Frontal cortex (tissue), 3 donors: ENCODE measurements at regions not wholly inside any gene's neighbourhood (a gene's known extent, or its start where the extent isn't known, plus 50 kb on each side); places are given as distances from the start of the nearest gene placed in this dataset.

ENCODE experiments used
- DNase-seq, 2 donors: peaks; one replicate each; pipeline ENCODE4 v3.0.0; 2012; ENCODE audit warnings: low spot score in 2 of 2
- FAIRE-seq: peaks from 2 replicates; lab custom pipeline; 2012; peaks lifted over from hg19 to GRCh38; lab: Jason Lieb, UNC
- donor health status: control.
- donor health status: control.
- donor health status: control.

DNA sequence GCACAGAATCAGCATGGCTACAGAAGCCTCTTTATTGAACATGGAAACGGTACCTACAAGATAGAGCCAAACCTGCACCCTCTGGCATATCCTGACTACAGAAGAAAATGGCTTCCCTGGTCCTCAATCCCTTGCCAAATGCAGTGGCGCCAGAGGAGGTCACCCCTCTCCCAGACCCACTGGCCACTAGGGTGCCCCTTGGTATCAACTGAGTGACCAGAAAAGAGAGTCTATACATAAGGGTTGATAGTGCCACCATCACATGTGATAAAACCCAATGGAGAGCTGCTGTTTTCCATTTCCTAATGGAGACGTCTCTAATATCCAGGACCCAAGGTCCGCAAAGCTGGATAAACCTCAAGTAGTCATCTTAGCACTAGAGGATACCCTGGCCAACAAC lies 52.7 kb upstream of the ALK start:
- FAIRE-seq (no peak), DNase-seq (no peak)

DNA sequence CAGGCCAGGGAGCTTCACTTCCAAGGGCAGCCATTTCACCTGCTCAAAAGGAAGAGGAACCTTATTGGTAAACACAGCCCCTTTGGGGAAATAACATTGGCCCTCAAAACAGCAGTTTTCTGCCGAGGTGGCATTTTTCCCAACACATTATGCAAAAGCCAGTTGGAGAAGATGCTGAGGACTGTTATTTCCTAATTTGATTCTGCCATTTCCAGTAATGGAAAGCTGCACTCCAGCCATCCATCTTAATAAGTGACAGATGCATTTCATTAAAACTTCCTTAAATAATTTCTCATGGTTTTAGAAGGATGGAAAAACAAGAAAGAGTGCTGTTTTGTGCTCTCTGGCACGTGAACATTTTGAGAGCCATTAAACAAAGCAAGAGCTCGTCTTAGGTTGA lies 55.9 kb upstream of the ALK start:
- FAIRE-seq, result no peak
- no peak for DNase-seq

DNA sequence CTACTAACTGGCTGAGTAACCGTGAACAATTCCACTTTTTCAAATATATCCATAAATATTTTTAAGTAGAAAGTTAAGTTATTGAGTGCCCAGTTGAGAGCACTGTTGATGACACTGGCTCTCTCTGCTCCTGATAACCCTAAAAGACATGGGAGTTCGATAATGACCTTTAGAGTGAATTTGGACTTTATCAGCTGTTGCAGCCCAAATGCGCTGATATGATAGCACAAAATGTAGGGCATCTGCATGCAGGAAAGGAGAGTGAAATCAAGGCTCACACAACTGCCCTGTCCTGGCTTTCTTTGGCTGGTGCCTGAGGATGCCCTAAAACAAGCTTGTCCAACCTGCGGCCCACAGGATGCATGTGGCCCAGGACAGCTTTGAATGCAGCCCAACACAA lies 60.0 kb upstream of the ALK start:
- DNase-seq, result no peak
- FAIRE-seq, result no peak

DNA sequence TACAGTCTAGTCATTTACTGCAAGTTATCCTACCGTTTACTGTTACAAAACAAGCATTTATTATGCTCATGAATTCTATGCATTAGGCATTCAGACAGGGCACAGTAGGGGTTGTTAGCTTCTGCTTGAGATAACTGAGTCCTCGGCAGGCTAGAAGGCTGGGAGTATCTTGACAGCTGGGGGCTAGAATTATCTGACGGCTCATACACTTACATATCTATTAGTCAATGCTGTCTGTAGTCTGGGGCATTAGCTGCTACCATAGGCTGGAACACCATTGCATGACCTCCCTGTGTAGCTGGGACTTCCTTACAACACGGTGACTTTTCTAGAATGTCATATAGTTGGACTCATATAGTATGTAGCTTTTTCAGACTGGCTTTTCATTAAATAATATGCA lies 61.9 kb upstream of the ALK start:
- FAIRE-seq, result no peak
- no peak for DNase-seq

DNA sequence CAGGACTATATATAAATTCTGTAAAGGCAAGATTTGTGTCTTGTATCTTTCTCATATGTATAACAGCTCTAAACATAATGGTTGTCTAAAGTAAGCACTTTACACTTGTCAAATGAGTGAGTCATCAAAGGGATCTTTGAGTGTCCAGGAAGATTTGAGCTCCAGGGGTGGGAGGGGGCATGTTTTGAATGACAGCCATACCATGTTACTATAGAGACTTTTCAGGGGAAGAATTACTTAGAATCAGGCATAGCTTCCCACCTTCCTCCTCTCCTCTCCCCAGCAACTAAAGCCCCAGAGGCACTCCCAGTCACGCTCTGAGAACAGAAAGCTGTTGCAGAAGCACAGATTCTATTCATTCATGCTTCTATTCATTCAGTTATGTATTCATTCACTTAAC lies 65.8 kb upstream of the ALK start:
- FAIRE-seq (no peak), DNase-seq (peak in 1 of 2 donors; percentile 15)

DNA sequence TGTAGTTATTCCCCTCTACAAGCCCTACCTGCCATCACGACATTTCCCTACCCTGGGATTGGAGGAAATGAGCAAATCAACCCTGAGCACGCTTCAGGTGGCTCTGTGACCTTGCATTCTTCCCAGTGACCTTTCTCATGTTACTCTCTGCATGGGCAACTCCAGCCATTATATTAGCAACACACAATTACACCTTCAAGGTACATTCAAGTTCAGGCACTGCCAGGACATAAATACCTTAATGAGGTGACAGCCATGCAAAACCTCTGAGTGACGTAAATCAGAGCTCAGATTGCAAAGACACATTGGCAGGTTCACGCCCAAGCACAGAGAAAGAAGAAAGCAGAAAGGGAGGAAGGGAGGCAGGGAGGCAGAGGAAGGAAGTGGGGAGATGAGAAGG lies 68.7 kb upstream of the ALK start:
- no peak for FAIRE-seq
- no peak for DNase-seq

DNA sequence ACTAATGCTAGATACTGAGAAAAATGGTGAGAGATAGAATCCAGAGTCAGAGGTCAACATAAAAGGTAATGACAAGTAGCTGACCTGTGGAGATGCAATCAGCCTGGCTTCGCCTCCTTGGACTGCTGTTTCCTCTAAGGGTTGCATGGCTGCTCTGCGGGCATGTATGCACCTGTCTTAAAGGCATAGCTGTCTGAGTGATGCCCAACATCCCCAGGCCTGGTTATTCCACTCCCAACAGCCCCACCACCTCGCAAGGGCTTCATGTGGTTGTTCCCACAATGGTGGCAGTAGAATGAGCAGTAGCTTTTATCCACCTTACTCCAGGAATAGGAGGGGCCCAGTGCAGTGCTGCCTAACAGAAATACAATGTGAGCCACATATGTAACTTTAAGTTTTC lies 69.7 kb upstream of the ALK start:
- FAIRE-seq, result no peak
- DNase-seq, result no peak

DNA sequence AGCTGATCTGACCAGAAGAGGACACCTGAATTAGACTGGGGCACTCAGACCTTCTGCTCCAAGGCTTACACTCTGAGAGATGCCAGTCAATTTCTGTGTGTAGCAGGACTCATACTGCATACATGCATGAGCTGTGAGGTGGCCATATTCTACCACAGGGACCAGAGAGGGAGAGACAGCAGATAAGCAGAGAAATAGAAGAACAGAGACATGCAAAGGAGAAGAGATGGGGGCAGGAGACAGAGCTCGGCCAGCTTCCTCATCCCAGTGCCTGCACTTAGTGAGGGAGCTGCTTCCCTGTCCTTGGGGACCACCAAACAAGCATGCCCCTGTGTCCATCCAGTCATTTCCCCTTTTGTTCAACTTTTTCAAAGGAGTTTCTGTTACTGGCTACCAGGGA lies 73.9 kb upstream of the ALK start:
- FAIRE-seq (no peak), DNase-seq (no peak)

DNA sequence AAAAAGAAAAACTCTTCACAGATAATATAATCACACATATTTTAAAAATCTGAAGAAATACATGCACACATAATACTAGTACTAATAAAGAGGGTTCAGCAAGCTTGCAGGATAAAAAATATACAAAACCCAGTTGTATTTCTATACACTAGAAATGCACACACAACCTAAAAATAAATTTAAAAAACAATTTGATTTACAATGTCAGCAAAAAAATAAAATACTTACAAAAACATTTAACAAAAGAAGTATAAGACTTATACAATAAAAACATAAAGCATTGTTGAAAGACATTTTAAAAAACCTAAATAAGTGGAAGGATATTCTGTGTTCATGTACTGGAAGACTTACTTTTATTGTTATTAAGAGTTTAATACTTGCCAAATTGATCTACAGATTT lies 81.7 kb upstream of the ALK start:
- DNase-seq (no peak), FAIRE-seq (no peak)

DNA sequence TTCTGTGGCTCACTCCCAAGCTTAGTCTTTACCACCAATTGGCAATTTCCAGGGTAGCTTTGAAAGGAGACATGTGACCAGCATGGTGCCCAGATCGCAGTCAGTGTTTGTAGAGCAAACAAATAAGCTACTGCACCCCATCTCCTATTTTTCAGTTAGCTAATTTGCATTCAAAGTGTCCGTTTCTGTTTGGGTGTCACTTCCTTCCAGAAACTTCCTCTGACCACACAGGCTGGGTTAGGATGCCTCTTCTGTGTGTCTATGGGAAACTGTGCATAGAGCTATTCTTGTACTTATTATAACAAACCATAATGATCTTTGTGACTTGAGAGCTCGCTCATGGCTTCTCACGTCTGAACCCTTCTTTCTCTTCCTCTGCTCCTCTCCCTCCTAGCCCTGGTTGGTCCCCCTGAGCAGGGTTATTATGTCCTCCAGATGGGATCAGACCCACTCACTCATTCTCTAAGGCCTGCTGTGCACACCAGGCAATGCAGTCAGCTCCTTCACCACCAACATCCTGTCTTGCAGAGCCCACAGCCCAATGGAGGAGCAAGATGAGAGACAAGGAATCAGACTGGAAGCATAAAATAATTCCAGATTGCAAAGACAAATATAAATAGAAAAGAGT lies 101.2 kb upstream of the ALK start:
- DNase-seq (no peak), FAIRE-seq (no peak)

DNA sequence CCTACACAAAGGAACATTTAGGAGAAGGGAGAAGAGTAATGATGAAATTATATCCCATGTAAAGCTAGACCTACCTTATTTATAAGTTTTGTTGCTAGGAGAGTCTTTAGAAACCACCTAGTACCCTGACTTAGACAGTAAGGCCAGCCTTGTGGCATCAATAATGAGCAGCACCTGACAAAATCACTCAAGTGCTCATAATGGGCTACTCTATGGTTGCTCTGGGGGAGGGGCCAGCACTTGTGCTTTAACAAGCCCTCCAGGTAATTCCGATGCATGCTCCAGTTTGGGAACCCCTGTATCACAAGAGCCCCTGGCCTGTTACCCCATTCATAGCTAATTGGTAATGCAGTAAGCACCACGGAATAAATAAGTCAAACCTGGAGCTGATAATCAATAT lies 102.9 kb upstream of the ALK start:
- DNase-seq (no peak), FAIRE-seq (no peak)

DNA sequence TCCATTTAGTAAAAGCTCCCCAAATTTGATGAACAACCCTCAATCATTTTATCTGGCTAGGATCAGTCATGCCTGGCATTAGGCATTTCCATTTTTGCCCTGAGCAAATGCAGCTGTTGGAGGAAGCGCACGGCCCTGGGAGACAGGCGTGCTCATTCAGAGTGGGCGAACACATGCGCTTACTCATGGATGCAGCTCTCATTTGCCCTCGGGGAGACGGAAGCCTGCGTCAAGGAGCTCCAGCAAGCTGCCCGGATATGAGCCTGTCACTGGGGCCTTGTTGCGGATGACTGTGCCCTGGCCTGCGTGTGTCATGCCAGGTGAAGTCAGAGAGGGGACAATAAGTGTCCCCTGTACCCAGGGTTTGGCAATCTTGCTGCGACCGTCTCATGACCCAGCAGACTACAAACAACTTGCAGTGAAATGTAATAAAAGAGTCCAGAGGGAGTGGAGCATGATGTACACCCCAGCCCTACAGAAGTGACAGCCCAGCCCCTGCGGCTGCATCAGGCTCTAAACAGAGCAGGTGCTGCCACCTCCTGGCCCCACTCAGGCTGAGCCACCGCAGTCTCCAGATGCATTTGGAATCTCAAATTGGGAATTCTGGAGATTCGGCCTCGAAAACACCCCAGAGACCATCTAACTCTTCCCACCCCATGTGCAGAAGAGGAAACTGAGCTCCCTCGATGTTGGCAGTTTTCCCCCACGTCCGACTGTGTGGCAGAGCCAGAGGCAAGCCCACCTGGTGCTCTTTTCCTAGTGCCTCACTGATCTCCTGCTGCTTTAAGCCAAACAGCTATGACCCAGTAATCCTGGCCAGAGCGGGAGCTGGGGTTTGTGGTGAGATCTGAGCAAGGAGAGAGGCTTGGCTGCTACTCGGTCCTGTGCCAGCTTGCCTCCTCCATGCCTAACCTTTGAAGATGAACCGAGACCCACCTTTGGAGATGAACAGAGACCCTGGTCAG lies 105.0 kb upstream of the ALK start:
- DNase-seq (peak; percentile 24 to 70), FAIRE-seq (no peak)

DNA sequence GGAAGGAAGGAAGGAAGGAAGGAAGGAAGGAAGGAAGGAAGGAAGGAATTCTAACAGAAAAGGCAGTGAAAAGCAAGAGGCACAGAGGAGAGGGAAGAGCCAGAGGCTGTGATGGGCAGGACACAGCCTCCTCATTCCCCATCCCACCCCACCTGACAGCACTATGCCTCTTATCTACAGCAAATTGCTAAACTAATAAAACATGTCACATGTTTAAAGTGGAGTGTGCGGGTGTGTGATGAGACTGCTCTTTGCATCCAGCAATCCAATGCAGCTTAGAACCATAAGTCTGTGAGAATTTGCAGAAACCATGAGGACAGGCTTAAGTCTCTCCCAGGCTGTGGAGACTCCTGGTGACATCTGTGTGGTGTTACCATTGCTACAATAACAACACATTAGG lies 108.4 kb upstream of the ALK start:
- DNase-seq, result no peak
- FAIRE-seq, result no peak

DNA sequence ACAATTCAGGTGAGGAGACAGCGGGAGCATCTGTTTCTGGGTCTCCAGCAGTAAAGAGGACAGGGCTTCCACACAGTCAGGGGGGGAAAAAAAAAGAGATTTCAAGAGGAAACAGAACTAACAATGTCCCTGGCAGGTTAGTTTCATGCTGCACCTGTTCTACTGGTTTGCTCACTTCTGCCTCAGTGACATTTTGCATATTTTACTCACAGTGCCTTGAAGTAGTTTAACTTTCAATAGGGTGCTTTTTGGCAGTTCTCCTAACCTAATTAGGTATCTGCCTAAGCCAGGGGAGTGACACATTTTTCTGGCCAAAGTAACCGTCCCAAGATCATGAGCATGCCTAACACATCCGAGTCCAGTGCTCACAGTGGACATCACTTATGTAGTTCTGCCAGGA lies 109.0 kb upstream of the ALK start:
- DNase-seq (no peak), FAIRE-seq (no peak)

DNA sequence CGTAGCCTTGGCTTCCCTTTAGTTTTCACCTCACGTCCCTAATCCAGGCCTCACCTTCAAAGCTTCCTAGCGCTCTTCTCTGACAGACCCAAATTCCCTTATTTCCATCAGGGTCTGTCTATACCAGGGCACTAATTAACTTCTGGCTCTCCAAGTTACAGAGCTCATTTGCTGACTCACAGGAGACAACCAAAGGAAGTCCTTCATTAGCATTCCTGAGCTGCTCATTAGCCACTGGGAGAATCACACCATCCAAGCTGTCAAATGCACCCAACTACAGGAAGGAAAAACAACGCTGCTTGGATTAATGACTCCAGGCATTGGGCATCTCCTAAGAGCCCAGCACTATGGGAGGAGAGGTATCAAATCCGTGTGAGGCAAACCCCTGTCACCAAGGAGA lies 109.8 kb upstream of the ALK start:
- DNase-seq, result no peak
- FAIRE-seq, result no peak

DNA sequence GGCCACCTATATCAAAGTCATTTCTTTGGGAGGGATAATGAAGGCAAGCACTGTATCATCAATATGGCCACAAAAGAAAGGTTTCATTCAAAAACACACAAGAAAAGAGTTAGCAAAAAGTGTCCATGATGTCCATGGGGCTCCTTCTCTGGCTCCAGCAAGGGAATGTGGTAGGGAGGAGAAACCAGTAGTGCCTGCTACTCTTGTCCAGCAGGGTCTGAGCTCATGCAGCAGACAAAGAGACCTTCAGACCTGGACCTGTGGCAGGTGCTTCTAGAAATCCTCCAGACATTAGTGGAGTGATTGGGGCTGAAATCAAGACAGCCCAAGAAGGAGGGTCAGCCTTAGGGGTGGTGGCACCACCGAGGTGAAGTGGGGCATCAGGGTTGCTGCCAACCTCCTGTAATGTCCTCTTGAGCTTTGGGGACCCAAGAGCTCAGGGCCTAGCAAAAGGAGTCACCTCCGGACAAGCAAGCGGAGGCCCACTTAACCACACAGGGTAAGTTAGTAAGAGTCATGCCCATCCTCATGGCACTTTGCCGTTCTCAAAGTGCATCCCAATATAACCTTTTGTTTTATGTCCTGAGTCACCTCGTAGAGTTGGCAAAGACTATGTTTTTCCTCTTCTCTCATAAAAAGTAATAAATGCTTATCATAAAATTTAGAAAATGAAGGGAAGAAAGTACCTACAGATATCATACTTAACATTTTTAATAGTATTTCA lies 112.6 kb upstream of the YPEL5 start:
- no peak for FAIRE-seq
- DNase-seq, result no peak

DNA sequence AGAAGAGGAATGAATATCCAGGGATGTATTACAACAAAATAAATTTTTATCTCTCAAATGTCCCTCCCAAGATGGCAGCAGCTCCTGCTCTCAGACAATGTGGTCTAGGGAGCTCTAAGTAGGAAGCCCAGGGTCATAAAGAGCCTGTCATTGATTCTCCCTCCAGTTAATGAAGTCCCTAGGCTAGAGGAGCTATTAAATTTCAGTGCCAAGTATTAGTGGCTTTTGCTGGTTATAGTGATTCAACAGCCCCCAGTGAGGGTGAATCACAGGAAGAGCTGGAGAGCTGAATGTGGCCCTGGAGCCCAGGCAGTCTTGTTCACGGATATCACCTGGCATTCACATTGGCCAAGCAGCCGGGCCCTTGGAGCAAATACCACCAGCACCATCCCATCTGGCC lies 109.8 kb upstream of the YPEL5 start:
- FAIRE-seq (no peak), DNase-seq (no peak)

DNA sequence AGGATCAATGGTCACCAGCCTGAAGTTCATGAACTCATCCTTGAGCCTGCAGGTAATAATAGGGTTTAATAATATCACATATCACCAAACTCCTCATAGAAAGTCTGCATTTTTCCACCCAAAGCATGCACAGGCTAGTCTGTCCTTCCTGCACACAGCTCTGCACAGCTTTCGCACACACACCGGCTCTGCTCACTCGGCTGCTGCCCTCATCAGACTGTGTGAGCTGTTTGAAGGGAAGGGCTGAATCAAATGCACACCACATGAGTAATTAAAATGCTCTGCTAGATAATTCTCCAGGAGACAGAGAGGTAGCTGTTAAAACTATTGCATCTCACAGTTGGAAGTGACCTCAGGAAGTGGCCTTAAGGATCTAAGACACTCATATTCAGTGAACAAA lies 108.4 kb upstream of the YPEL5 start:
- FAIRE-seq, result no peak
- DNase-seq, result no peak

DNA sequence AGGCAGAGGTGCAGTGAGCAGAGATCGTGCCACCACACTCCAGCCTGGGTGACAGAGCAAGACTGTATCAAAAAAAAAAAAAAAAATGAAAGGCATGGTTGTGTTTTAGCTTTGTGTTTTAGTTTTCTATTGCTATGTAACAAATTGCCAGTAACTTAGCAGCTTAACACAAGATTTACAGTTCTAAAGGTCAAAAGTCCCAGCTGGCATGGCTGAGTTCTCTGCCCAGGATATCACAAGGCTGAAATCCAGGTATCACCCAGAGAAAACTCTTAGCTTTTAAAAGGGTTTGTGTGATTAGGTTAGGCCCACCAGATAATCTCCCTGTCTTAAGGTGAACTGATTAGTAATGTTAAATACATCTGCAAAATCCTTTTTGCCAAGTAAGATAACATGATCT lies 107.7 kb upstream of the YPEL5 start:
- FAIRE-seq (no peak), DNase-seq (no peak)

DNA sequence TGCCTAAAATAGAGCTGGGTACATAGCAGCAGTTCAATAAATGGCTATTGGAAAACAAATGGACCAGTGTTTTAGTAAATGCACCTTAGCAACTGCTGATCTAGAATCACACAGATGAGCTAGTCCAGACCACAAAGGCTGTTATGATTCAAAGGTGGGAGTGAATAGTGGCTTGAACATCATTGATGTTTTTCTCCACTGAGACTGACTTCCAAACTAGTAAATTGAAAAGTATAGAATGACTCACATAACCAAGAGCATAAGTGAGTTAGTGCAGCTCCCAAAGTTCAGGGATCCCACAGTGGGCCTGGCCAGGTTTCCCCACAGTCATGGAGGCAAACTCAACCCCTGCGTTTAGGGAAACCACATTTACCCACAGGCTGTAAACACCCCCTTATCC lies 106.7 kb upstream of the YPEL5 start:
- DNase-seq (no peak), FAIRE-seq (no peak)

DNA sequence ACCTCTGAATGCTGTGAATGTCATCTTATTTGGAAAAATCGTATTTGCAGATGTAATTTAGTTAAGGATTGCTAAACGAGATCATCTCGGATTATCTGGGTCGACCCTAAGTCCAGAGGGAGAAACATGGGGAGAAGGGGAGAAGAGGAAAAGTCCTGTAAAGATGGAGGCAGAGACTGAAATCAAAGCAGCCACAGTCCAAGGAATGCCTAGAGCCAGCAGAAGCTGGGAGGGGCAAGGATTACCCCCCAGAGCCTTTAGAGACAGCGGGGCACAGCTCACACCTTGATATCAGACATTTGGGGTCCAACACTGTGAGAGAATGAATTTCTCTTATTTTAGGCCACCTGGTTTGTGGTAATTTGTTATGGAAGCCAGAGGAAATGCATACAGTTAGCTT lies 104.9 kb upstream of the YPEL5 start:
- no peak for DNase-seq
- no peak for FAIRE-seq
